ENCODE measurements at regions not wholly inside any gene's neighbourhood (a gene's known extent, or its start where the extent isn't known, plus 50 kb on each side); places are given as distances from the start of the nearest gene placed in this dataset.

DNA sequence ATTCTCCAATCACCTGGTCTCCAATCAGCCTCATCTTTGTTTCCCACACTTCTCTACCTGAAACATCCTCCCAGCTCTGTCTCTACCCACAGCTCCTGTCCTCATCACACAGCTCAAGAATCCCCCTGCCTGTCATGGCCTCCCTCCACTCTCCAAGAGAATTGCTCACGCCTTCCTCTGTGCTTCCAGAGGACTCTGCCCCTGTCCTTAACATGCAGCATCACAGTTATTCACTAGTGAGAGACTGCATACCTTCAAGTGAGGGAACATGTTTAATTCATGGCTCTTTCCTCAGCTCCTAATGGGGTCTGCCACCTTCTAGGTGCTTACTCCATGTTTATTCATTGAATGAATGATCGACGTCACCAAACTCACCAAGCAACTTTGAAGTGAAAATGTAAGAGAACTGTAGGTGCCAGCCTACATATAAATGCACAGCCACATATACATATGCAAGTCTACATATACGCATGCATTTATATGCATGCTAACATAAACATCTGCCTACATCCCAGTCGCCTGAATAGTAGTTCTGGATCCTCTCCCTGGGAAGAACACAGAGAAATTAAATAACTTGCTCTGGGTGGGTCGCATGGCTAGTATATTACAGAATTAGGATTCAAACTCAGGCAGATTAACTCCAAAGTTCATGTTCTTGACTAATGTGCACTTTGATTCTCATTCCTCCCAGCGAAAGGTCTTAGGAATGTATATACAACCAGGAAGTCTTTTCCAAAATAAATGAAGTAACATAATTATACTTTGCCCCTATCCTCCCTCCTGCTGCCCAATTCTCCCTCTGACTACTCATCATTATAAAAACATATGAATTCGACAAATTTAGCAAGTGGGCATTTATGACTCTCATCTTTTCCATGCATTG lies 295.6 kb downstream of the MAFB start:
- no peak for DNase-seq (ENCODE audit: low spot score)

- no peak for DNase-seq (ENCODE audit: low spot score)
These were observed 298.4 kb downstream of the MAFB start for GRCh38 chr20:40390654-40391053.

DNA sequence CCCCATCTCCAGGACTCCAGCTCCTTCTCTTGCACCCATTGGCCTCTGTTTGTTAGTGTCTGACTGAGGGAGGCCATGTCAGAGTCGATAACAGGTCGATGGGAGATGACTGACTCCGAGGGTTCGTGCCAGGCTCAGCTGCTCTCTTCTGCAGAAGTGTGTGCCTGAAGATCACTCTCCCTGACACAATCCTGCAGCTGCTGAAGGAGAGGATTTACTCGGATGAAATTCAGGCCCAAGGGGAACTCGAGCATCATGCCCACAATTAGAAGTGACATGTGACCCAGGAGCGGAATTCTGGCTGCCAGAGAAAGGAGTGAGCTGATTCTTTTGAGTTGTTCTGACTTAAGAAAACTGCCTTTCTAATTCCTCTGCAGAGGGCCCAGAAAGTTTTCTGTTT lies 318.2 kb downstream of the MAFB start:
- no peak for DNase-seq (ENCODE audit: low spot score)

- no peak for DNase-seq (ENCODE audit: low spot score)
These were observed 320.2 kb downstream of the MAFB start for GRCh38 chr20:40368876-40369275.

GRCh38 chr20:40361916-40362315 lies 327.1 kb downstream of the MAFB start:
- no peak for DNase-seq (ENCODE audit: low spot score)

DNA sequence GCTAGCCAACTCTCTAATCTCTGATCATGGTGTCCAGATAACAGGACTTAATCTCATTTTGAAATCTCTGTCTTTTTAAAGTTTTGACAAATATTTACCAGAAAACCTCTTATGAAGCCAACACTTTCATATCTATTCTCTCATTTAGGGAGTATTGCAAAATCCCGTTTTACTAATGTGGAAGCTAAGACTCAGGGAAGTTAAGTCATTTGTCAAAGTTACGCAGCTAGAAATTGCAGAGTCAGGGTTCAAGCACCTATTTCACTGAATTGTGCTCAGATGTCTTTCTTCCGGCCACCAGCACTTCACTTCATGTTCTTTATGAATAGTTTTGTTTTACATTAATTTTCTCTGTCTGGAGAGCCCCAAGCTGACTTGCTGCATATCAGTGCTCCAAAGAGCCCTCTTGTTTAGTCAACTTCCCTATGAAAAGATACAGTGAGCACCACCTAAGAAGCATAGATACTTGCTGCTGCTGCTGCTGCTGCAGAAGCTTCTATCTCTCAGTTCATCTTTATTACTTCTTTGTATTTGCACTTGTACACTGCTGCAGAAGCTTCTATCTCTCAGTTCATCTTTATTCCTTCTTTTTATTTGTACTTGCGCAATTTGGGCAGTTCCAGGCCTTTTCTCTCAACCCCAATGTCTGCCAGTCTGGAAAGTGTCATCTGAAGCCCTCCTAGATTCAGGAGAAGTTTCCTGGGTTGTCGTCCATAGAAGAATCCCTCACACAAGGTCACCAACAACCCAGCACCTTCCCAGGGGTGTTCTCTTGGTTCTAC lies 329.7 kb downstream of the MAFB start:
- no peak for DNase-seq (ENCODE audit: low spot score)

DNA sequence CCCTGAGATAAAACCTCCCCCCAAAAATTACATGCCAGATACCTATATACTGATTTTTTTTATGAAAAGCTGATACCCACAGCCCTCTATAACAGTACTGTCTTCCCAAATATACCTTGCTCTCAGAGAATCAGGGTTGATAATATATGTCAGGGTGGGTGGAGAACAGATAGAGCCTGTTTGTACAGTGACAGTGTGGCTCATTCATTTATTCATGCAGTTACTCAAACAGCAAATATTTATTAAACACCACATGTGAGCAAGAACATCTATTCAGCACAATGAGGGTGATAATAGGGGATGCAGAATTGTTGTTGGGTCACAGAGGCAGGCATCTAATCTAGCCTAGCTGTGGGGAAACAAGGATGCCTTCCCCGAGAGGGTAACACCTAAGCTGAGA lies 334.2 kb downstream of the MAFB start:
- no peak for DNase-seq (ENCODE audit: low spot score)

GRCh38 chr20:40343390-40343789 lies 345.6 kb downstream of the MAFB start:
- DNase-seq (ENCODE audit: low spot score), result no peak

- DNase-seq (ENCODE audit: low spot score), result no peak
These were observed 347.5 kb downstream of the MAFB start for GRCh38 chr20:40341561-40341960.

DNA sequence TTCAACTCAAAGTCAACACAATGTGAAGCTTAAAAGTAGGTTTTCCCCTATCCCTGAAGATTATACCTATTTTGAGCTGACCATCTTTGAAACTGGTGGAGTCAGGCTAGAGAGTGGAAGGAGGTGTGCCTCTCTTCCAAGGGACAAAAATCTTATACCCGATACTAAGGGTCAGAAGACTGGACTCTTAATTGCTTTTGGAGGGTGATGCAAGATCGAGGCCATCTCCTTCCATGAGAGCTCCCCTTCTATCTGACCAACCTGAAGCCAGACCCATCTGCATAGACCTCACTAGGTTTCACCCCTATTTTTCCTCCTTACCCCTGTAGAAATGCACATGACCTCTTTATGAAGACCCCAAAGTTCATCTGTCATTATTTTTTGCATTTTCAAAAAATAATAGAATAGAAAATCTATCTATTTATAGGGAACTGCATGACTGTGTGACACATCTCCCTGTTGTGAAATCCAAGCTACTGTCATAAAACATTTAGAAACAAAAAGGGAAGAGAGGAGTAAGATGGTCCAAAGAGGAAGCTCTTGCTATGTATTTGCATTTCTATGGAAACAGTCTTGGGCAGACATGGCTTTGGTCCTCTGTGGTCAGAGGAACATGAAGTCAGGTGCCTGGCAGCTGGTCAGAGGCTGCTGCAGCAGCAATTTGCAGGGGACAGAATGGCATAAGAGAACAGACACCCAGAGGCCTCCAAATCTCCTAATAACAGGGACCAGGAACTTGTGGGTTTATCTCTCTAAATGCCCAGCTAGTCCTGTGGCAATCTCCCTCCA lies 349.2 kb downstream of the MAFB start:
- DNase-seq (ENCODE audit: low spot score), result no peak

DNA sequence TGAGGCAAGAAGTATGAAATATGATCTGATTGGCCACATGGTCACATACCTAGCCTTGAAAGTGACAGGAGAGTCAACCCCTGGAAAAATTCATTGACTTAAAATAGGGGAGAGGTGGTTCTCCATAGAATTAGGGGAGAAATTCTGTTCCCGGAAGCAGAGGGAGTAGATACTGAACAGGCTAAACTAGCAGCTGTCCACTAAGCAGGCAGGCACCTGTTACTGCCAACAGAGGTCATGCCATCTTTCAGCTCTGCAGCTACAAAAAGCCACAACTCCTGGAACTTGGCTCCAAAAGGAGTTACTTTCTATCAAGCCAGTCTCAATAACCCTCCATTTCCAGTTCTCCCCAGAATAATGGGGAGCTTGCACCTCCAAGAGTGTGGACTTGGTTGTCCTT lies 352.5 kb downstream of the MAFB start:
- no peak for DNase-seq (ENCODE audit: low spot score)

DNA sequence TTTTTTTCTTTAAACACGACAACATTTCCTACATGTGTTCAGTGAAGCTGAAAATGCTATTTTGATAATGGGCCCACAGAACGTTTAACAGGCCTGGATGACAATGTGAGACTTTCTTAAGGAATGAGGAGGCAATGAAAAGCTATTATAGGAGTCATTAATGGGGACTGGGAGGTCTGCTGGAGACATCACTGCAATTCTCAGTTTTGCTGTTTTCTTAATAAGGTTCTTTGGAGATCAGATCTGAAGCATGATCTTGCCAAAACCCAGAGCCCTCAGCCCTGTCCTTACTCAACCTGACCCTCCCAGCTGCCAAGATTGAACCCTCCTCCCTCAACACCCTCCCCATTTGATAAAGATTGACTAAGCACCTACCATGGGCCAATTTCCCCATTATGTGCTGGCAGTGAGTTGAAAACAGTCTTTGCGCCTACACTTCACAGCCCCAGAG lies 353.1 kb downstream of the MAFB start:
- DNase-seq (ENCODE audit: low spot score), result no peak

DNA sequence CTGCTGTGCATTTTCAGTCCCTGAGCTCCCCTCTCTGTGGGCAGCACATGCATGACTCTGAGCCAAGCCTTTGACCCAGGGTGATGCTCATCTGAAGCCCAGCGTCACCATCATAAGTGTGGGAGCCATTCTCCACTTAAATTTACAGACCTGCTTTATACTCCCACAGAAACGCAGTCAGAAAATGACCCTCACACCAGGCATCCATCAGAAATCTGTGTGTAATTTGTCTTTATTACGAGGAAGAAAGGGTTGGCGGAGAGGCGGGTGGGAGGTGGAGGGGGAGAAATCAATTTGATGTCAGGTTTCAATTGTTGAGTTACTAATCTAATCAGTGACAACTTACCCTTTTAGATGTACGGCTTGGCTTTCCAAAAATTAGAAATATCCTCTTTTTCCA lies 353.6 kb downstream of the MAFB start:
- no peak for DNase-seq (ENCODE audit: low spot score)

DNA sequence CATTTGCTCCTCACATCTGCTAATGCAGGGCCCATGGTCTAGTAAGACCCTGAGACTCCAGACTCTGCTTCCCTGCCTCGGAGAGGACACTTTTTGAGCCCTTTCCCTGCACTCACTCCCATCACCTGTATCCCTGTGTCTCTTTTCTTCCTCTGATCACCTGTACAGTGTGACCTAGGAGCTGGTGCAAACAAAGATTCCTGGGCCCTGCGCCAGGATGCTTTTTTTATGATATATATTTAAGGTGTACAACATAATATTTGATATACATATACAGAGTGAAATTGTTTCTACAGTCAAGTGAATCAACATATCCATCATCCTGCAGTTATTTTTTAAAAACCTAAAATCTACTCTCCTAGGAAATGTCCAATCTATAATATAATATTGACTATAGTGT lies 355.4 kb downstream of the MAFB start:
- no peak for DNase-seq (ENCODE audit: low spot score)

- DNase-seq (ENCODE audit: low spot score), result no peak
These were observed 357.1 kb downstream of the MAFB start for GRCh38 chr20:40331807-40332560.

- DNase-seq (ENCODE audit: low spot score), result no peak
These were observed 357.8 kb downstream of the MAFB start for GRCh38 chr20:40331249-40331648.

- no peak for DNase-seq (ENCODE audit: low spot score)
These were observed 359.7 kb downstream of the MAFB start for GRCh38 chr20:40329321-40329720.

DNA sequence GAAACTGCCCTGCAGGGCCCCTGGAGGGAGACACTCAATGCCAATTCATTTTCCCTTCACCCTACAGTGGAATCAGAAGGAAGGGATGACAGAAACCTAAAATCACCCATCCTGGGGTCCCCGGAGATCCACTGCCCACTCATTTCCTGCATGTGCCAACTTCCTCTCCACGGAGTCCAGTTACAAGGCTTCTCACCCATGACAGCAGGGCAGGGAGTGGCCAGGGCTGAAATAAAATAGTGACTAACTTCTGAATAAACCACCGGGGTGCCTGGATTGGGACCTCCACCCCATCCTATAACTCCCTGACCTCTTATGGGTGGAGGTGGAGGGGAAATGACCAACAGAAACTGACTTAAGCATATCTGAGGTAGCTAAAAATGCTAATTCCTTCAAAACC lies 362.3 kb downstream of the MAFB start:
- no peak for DNase-seq (ENCODE audit: low spot score)

- DNase-seq (ENCODE audit: low spot score), result no peak
These were observed 363.9 kb downstream of the MAFB start for GRCh38 chr20:40325006-40325568.

DNA sequence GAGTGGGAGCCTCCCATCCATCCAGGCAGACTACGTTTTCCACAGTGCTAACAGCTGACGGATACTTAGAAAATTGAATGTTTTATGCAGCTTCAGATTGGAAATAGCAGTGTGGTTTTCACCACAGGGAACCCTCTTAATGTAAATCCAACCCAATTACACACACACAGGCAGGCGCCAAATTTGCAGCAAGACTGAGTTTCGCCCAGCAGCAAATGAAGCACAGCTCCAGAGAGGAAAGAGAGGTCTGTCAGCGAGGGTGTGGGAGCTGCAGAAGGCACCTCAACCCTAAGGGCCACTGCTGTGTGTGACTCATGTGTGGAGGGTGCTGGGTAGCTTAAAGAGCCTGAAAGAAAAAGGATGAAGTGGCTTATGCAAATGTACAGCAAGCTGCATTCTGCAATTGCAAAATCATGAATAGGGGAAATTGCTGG lies 365.7 kb downstream of the MAFB start:
- no peak for DNase-seq (ENCODE audit: low spot score)

DNA sequence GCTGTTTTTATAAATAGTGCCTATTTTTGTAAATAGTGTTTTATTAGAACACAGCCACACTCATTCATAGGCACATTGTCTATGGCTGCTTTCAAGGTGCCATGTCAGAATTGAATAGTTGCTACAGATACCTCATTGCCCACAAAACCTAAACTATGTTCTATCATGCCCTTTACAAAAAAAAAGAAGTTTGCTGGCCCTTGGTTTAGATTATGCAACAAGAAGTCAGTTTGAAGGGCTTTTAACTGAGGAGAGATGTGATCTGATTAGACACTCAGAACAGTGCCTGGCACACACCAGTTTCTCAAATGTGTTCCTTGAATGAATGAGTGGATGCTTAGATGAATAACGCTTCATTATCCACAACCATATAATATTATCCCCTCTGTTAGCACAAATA lies 366.1 kb downstream of the MAFB start:
- DNase-seq (ENCODE audit: low spot score), result no peak
